Calu3 (cell line): ENCODE measurements at regions not wholly inside any gene's neighbourhood (a gene's known extent, or its start where the extent isn't known, plus 50 kb on each side); places are given as distances from the start of the nearest gene placed in this dataset.

Experiments
- BruUV-seq: library from RNA; stranded (reverse); fragments of 400-500 nt; replicated peaks from 2 replicates; lab custom pipeline; 2021; lab: Mats Ljungman, UMichigan
- CTCF ChIA-PET: fragments of 300-600 bp; sonication (Branson Sonifier 250); formaldehyde crosslinking; loops from one replicate; lab custom pipeline; 2022; ENCODE audit warnings: antibody characterized with exemption; lab: Charles Lee
- DNase-seq: peaks from one replicate; pipeline ENCODE4 v3.0.0; 2022
- H3K27ac Mint-ChIP-seq: one replicate; pipeline ENCODE4 v1.8.0; 2022; ENCODE audit warnings: mixed read lengths; ENCODE audit not compliant: unreplicated experiment
- H3K27me3 Mint-ChIP-seq: one replicate; pipeline ENCODE4 v1.8.0; 2022; ENCODE audit warnings: mixed read lengths; ENCODE audit not compliant: unreplicated experiment
- H3K36me3 Mint-ChIP-seq: one replicate; pipeline ENCODE4 v1.8.0; 2022; ENCODE audit warnings: mild to moderate bottlenecking, moderate library complexity, mixed read lengths; ENCODE audit not compliant: insufficient read depth, unreplicated experiment
- H3K4me1 Mint-ChIP-seq: one replicate; pipeline ENCODE4 v1.8.0; 2022; ENCODE audit warnings: mild to moderate bottlenecking, low read depth, mixed read lengths; ENCODE audit not compliant: unreplicated experiment
- H3K4me3 Mint-ChIP-seq: one replicate; pipeline ENCODE4 v1.8.0; 2022; ENCODE audit warnings: mild to moderate bottlenecking, low read depth, moderate library complexity, mixed read lengths; ENCODE audit not compliant: unreplicated experiment
- H3K9me3 Mint-ChIP-seq: one replicate; pipeline ENCODE4 v1.8.0; 2022; ENCODE audit warnings: low read depth, mixed read lengths; ENCODE audit not compliant: unreplicated experiment
- intact Hi-C: fragments of 100-400 bp; cut with micrococcal nuclease; formaldehyde crosslinking; loops from one replicate; pipeline ENCODE4 v1.10.0; 2022; ENCODE audit not compliant: unreplicated experiment
- TF ChIP-seq, protein P1 (sequence below): fragments of 200-600 bp; IDR thresholded peaks from one replicate; pipeline ENCODE4 v1.8.0; 2022; ENCODE audit warnings: antibody characterized with exemption; ENCODE audit not compliant: unreplicated experiment

DNA sequence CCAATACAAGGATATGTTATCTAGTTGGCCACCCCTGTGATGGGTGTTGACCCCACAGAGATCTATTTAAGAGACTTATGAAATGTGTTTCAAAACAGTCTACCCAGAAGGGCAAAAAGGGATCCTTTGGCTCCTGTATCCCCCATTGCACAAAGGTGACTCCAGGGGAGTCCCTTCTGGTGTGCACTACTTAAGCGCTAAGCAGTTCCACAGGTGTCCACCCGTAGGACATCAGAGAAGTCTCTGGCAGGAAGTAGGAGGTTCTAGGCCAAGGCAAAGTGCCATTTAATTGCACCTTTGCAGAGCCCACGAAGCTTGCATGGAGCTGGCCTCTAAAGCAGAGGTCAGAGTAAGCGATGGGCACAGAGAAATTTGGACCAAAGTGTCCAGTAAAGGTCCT is 147.7 kb downstream of the MRPL14 start:
- intact Hi-C loops, result no loop called here
- BruUV-seq, result no TSS peak
- DNase-seq, result no peak
- Mint-ChIP-seq H3K27me3 (no peaks in the 10 kb centered on the region), H3K9me3 (peaks cover 5% of the 10 kb centered on the region), H3K27ac (no peak overlapping the region), H3K4me1 (peaks cover 29% of the 10 kb centered on the region), H3K36me3 (no peaks in the 10 kb centered on the region), H3K4me3 (no peak overlapping the region)
- CTCF ChIA-PET, result interaction anchor here (2.5 kb wide), 1 partner anchor 11 kb away, joined by 9 read pairs; no protein-coding TSS in a partner anchor
- TF ChIP-seq, protein P1, sequence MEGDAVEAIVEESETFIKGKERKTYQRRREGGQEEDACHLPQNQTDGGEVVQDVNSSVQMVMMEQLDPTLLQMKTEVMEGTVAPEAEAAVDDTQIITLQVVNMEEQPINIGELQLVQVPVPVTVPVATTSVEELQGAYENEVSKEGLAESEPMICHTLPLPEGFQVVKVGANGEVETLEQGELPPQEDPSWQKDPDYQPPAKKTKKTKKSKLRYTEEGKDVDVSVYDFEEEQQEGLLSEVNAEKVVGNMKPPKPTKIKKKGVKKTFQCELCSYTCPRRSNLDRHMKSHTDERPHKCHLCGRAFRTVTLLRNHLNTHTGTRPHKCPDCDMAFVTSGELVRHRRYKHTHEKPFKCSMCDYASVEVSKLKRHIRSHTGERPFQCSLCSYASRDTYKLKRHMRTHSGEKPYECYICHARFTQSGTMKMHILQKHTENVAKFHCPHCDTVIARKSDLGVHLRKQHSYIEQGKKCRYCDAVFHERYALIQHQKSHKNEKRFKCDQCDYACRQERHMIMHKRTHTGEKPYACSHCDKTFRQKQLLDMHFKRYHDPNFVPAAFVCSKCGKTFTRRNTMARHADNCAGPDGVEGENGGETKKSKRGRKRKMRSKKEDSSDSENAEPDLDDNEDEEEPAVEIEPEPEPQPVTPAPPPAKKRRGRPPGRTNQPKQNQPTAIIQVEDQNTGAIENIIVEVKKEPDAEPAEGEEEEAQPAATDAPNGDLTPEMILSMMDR, result no peak

DNA sequence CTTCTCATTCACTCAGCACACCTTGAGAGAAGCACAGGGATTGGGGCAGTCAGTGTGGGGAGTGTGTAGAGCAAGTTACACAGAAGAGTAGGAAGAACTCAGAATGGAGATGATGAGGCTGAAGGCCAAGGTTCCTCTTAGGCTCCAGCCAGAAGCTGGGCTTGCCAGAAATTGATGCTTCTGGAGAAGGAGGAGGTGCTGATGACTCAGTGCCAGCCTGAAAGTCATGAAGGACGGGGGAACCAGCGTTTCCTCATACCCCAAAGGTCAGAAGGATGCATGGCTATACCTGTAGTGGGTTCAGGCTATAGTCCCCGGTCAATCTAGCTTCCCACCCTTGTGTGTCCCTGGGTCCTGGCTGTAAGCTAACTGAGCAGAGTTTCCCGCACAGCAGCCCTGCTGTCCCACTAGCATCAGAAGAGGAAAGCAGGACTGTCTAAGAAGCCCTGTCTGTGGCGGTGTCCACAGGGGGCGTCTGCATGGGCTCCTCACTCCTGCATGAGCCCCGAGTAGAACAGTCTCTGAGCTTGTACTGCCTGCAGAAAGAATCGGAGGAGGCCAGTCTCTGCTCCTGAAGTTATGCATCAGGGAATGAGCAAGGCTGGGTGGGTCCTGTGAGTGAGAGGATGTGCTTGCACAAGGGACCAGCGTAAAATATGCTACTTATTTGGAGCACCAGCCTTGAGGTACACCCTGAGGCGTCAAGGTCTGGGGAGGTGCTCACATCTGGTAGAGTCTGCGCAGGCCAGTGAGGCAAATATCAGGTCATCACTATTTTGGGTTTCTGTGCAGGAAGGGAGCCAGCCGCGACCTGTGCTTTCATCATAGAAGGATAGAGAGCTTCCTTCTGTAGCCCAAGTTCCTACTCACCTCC is 148.5 kb downstream of the MRPL14 start:
- Mint-ChIP-seq H3K36me3 (no peaks in the 10 kb centered on the region), H3K9me3 (peaks cover 5% of the 10 kb centered on the region), H3K4me1 (peaks cover 21% of the 10 kb centered on the region), H3K4me3 (no peak overlapping the region), H3K27me3 (no peaks in the 10 kb centered on the region), H3K27ac (no peak overlapping the region)
- no peak for DNase-seq
- CTCF ChIA-PET, result interaction anchor here (0.9 to 2.5 kb wide), 2 partner anchors 12 to 100 kb away, joined by 3 to 9 read pairs; no protein-coding TSS in a partner anchor
- TF ChIP-seq, protein P1, result no peak
- BruUV-seq, result no TSS peak
- intact Hi-C loops, result no loop called here

DNA sequence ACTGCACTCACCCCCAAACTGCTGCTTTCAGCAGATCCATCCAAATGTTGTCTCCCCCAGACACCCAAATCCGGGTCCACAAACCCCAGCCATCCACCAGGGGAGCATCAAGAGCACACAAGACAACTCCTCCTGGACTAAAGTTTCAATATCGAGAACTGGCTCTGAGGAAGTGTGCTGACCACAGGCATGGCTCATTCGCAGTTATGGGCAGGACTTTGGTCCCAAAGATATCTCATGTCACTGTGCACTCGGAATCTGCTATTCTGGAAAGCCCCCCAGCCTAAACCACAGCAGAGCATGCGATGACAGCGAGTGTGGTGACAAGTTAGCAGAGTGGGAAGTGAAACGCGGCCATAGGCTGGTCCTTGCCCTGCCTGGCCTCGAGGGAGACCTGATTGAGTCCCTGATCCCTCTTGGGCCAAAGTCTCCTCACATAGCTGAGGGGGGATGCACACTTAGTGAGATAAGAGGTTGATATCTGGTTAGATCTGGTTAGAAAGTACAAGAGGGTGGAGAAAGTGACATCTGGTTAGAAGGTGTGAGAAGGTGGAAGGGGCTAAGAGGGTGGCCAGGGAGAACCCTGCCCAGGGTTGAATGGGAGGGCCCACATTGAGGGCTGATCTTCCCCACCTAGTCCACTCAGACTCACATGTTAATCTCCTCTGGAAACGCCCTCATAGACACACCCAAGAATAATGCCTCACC is 149.7 kb downstream of the MRPL14 start:
- Mint-ChIP-seq H3K27ac (no peak overlapping the region), H3K4me1 (peaks cover 26% of the 10 kb centered on the region), H3K4me3 (no peak overlapping the region), H3K9me3 (peaks cover 5% of the 10 kb centered on the region), H3K27me3 (no peaks in the 10 kb centered on the region), H3K36me3 (no peaks in the 10 kb centered on the region)
- no TSS peak for BruUV-seq
- intact Hi-C loops, result no loop called here
- CTCF ChIA-PET, result interaction anchor here (0.6 to 2.5 kb wide), 2 partner anchors 13 to 14 kb away, joined by 3 to 9 read pairs; no protein-coding TSS in a partner anchor
- no peak for DNase-seq
- TF ChIP-seq, protein P1, result no peak

DNA sequence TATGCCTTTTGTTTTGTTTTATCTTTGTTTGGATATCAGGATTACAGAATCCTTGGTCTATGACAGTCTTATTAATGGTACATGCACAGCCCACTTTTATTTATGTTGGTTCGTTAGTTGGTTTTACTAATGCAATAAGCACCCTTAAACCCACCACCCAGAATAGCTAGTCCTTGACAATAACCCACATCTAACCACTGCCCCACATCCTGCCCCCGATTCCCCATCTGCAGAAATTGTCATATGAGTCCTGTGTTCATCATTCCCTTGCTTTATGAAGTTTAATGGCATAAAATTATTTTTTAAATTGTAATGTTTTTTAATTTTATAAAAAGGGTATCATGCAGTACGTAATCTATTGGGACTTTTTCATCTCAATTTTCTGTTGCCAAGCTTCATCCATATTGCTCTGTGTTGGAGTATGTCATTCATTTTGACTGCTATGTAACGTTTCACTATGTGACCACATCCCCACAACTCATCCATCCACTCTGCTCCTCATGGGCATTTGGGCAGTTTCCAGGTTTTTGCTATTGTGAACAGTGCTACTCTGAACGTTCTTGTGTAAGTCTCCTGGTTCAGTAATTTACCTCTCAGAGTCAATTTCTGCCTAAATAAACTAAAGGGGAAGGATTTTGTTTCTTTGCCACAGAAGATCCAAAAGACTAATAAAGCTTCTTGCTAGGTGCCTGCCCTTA is 150.4 kb downstream of the MRPL14 start:
- Mint-ChIP-seq H3K27ac (no peak overlapping the region), H3K4me3 (no peak overlapping the region), H3K4me1 (peaks cover 33% of the 10 kb centered on the region), H3K9me3 (peaks cover 5% of the 10 kb centered on the region), H3K36me3 (no peaks in the 10 kb centered on the region), H3K27me3 (no peaks in the 10 kb centered on the region)
- no TSS peak for BruUV-seq
- DNase-seq, result no peak
- TF ChIP-seq, protein P1, result no peak
- CTCF ChIA-PET, result interaction anchor here (0.6 kb wide), 1 partner anchor 15 kb away, joined by 3 read pairs; no protein-coding TSS in a partner anchor
- intact Hi-C loops, result no loop called here
